ENCODE measurements at regions not wholly inside any gene's neighbourhood (a gene's known extent, or its start where the extent isn't known, plus 50 kb on each side); places are given as distances from the start of the nearest gene placed in this dataset.

DNA sequence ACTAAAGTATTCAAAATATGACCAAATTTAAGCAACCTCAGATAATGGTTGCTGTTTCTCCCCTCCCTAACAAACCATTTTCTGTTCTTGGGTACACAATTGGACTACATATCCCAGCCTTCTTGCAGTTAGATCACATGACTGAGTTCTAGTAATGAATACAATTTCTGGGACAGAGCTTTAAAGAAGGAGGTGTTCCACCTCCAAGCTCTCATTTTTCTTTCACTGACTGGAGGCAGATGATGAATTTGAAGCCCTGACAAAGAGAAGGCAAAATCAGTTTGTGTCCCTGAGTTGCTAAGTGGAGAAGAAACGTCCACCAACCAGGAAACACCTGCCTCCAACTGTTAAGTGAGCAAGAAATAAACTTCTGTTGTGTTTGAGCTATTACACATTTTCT lies 117.2 kb downstream of the LCA5 start:
- Histone ChIP-seq H3K9me2 (replicated peaks; ENCODE audit: low read depth, low read length) (no peaks in the 10 kb centered on the region), H3K9ac (ENCODE audit: low read depth, low read length, poor library complexity, severe bottlenecking) (no peak overlapping the region), H3K4me2 (ENCODE audit: low read depth, low read length, poor library complexity, severe bottlenecking) (peak overlapping the region; percentile 48), H4K20me1 (ENCODE audit: insufficient read depth, low read length, poor library complexity, severe bottlenecking) (no peaks in the 10 kb centered on the region), H3K9me3 (ENCODE audit: insufficient read depth, low read depth, low read length) (no peaks in the 10 kb centered on the region), H3F3A (ENCODE audit: low read depth) (no peaks in the 10 kb centered on the region), H3K4me1 (ENCODE audit: insufficient read depth, low read length, poor library complexity, severe bottlenecking) (peaks cover 7% of the 10 kb centered on the region), H3K27me3 (ENCODE audit: insufficient read depth, low read length, poor library complexity, severe bottlenecking) (no peaks in the 10 kb centered on the region), H2AFZ (ENCODE audit: low read length) (peak overlapping the region; percentile 79), H3K4me3 (ENCODE audit: low read length, poor library complexity, severe bottlenecking) (peak overlapping the region; percentile 45), H3K79me2 (ENCODE audit: insufficient read depth, low read length) (no peaks in the 10 kb centered on the region), H3K36me3 (ENCODE audit: insufficient read depth, low read length) (no peaks in the 10 kb centered on the region)
- TF ChIP-seq, protein P1, sequence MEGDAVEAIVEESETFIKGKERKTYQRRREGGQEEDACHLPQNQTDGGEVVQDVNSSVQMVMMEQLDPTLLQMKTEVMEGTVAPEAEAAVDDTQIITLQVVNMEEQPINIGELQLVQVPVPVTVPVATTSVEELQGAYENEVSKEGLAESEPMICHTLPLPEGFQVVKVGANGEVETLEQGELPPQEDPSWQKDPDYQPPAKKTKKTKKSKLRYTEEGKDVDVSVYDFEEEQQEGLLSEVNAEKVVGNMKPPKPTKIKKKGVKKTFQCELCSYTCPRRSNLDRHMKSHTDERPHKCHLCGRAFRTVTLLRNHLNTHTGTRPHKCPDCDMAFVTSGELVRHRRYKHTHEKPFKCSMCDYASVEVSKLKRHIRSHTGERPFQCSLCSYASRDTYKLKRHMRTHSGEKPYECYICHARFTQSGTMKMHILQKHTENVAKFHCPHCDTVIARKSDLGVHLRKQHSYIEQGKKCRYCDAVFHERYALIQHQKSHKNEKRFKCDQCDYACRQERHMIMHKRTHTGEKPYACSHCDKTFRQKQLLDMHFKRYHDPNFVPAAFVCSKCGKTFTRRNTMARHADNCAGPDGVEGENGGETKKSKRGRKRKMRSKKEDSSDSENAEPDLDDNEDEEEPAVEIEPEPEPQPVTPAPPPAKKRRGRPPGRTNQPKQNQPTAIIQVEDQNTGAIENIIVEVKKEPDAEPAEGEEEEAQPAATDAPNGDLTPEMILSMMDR (conservative IDR thresholded peaks at IDR 0.05; ENCODE audit: low read length) = no peak
- TF ChIP-seq EZH2phosphoT487 (IDR thresholded peaks at IDR 0.05; ENCODE audit: borderline replicate concordance) = no peak

DNA sequence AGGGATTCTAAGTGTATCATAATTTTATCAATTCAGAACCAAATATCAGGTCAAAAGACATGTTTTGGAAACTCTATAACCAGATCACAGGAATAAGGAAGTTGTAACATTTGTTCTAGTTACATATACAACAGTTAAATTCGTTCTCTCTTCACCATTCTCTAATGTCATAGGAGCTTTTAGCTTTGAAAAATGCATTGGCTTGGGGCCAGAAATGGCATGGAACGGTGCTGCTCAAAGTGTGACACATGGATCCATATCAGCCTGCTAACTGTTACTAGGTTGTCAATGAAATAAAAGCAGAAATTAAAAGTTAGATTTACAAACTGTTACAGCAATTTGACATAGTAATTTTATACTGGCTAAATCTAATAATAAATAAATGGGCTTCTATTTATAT lies 120.3 kb downstream of the LCA5 start:
- Histone ChIP-seq H3F3A (ENCODE audit: low read depth) (no peaks in the 10 kb centered on the region), H3K4me1 (ENCODE audit: insufficient read depth, low read length, poor library complexity, severe bottlenecking) (peaks cover 7% of the 10 kb centered on the region), H2AFZ (ENCODE audit: low read length) (no peak overlapping the region), H3K27me3 (ENCODE audit: insufficient read depth, low read length, poor library complexity, severe bottlenecking) (no peaks in the 10 kb centered on the region), H3K9me3 (ENCODE audit: insufficient read depth, low read depth, low read length) (no peaks in the 10 kb centered on the region), H3K9me2 (replicated peaks; ENCODE audit: low read depth, low read length) (no peaks in the 10 kb centered on the region), H3K4me2 (ENCODE audit: low read depth, low read length, poor library complexity, severe bottlenecking) (no peak overlapping the region), H3K4me3 (ENCODE audit: low read length, poor library complexity, severe bottlenecking) (no peak overlapping the region), H3K79me2 (ENCODE audit: insufficient read depth, low read length) (no peaks in the 10 kb centered on the region), H3K36me3 (ENCODE audit: insufficient read depth, low read length) (no peaks in the 10 kb centered on the region), H4K20me1 (ENCODE audit: insufficient read depth, low read length, poor library complexity, severe bottlenecking) (no peaks in the 10 kb centered on the region), H3K9ac (ENCODE audit: low read depth, low read length, poor library complexity, severe bottlenecking) (no peak overlapping the region)
- no peak for TF ChIP-seq EZH2phosphoT487 (IDR thresholded peaks at IDR 0.05; ENCODE audit: borderline replicate concordance)
- TF ChIP-seq, protein P1 (conservative IDR thresholded peaks at IDR 0.05; ENCODE audit: low read length) = no peak

DNA sequence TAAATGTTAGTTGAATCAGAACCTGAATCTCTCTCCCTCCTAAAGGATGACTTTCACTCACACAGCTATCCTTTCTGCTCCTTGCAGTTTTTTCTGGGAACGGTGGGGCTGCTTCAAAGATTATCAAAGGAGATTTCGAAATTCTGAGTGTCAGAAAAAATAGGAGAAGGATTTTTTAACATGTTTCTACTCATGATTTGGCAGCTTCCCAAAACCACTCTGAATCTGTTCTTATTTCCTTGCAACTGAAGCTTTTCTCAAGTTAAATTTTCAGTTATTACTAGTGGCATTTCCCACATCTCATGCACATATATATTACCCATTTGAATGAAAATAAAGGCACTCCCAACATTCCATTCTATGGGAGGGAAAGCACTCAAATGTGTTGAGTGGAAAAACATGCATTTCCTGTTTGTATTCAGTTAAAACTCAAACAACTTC lies 123.6 kb downstream of the LCA5 start:
- Histone ChIP-seq H4K20me1 (ENCODE audit: insufficient read depth, low read length, poor library complexity, severe bottlenecking) (no peaks in the 10 kb centered on the region), H3K36me3 (ENCODE audit: insufficient read depth, low read length) (no peaks in the 10 kb centered on the region), H2AFZ (ENCODE audit: low read length) (no peak overlapping the region), H3K9me2 (replicated peaks; ENCODE audit: low read depth, low read length) (no peaks in the 10 kb centered on the region), H3K9me3 (ENCODE audit: insufficient read depth, low read depth, low read length) (no peaks in the 10 kb centered on the region), H3K4me1 (ENCODE audit: insufficient read depth, low read length, poor library complexity, severe bottlenecking) (no peaks in the 10 kb centered on the region), H3K4me3 (ENCODE audit: low read length, poor library complexity, severe bottlenecking) (no peak overlapping the region), H3K79me2 (ENCODE audit: insufficient read depth, low read length) (no peaks in the 10 kb centered on the region), H3F3A (ENCODE audit: low read depth) (no peaks in the 10 kb centered on the region), H3K9ac (ENCODE audit: low read depth, low read length, poor library complexity, severe bottlenecking) (no peak overlapping the region), H3K4me2 (ENCODE audit: low read depth, low read length, poor library complexity, severe bottlenecking) (no peak overlapping the region), H3K27me3 (ENCODE audit: insufficient read depth, low read length, poor library complexity, severe bottlenecking) (no peaks in the 10 kb centered on the region)
- TF ChIP-seq, protein P1 (conservative IDR thresholded peaks at IDR 0.05; ENCODE audit: low read length) = no peak
- TF ChIP-seq EZH2phosphoT487 (IDR thresholded peaks at IDR 0.05; ENCODE audit: borderline replicate concordance) = no peak
